Amygdala (tissue), 56 donors: ENCODE measurements at regions not wholly inside any gene's neighbourhood (a gene's known extent, or its start where the extent isn't known, plus 50 kb on each side); places are given as distances from the start of the nearest gene placed in this dataset.
A peak's percentile ranks its signal among the peaks of the same experiment; 100 is the strongest.

Experiments
- DNase-seq, 56 donors: peaks; one replicate each; lab custom pipeline; 2025; lab: John Stamatoyannopoulos, UW

GRCh38 chr10:35928748-35929147 is 286.7 kb upstream of the FZD8 start:
- DNase-seq: peak in 1 of 56 donors; percentile 1

GRCh38 chr10:35927990-35928488 is 285.9 kb upstream of the FZD8 start:
- DNase-seq: no peak

DNA sequence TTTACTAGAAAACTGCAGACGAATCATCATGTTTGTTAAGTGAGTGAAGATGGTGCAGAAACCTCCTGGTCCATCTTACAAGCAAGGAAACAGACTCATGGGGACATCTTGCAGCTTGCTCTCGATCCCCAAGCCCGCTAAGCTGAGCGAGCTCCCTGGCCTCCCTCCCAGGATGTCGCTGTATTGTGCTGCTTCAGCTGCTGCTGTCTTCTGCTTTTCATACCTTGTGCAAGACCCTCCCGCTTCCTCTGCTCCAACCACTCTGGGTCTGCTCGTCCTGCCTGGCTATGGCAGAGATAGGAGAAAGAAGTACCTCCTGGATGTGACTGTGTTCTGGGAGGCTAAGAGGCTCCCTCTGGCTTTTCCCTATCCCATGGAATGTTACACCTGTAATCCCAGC is 285.2 kb upstream of the FZD8 start:
- DNase-seq: no peak

- DNase-seq: no peak
These were observed 284.8 kb upstream of the FZD8 start for GRCh38 chr10:35926846-35927245.

- no peak for DNase-seq
These were observed 283.4 kb upstream of the FZD8 start for GRCh38 chr10:35925493-35925892.

- DNase-seq: no peak
These were observed 282.7 kb upstream of the FZD8 start for GRCh38 chr10:35924759-35925158.

- DNase-seq: no peak
These were observed 280.9 kb upstream of the FZD8 start for GRCh38 chr10:35922876-35923600.

DNA sequence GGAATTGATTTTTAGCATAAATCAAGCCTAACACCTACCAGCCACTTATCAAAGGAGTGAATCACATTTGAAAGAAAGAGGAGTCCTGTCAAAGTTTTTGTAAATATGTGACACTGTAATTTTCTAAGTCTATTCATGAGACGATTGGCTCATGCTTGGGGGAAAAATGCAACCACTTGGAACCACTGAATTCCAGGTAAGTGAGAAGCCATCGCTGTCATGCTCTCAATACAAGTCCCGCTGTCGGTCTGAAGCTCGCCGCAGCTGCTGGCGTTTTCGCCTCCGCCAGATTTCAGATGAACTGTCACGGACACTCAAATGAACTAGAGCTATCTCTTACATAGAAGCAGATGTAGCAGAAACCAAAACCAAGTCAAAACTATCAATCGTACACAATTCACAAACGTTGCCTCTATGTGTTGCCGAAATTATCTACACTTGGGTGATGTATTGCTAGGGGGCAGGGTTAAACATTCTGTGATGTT is 279.8 kb upstream of the FZD8 start:
- no peak for DNase-seq

GRCh38 chr10:35916791-35917190 is 274.7 kb upstream of the FZD8 start:
- no peak for DNase-seq

- no peak for DNase-seq
These were observed 271.5 kb upstream of the FZD8 start for GRCh38 chr10:35913628-35914027.

- no peak for DNase-seq
These were observed 270.8 kb upstream of the FZD8 start for GRCh38 chr10:35912615-35913569.

DNA sequence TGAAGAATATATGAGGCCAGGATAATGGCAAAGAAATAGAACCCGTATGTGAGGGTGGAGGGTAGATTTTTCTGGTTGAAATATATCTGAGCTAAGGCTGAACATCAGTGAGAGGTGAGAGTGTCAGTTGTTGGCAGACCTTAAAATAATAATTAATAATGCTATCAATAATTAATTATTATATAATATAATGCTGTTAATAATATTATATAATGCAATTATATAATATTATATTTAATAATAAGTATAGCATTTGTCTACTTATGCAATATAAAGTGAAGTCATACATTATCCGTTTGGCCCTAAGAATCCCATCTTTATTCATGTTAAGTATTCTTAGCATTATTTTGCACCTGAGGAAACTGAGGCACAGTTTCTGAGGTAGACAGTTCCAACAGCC is 269.9 kb upstream of the FZD8 start:
- no peak for DNase-seq

GRCh38 chr10:35911233-35911632 is 269.1 kb upstream of the FZD8 start:
- DNase-seq: no peak

- DNase-seq: no peak
These were observed 268.1 kb upstream of the FZD8 start for GRCh38 chr10:35910234-35910633.

DNA sequence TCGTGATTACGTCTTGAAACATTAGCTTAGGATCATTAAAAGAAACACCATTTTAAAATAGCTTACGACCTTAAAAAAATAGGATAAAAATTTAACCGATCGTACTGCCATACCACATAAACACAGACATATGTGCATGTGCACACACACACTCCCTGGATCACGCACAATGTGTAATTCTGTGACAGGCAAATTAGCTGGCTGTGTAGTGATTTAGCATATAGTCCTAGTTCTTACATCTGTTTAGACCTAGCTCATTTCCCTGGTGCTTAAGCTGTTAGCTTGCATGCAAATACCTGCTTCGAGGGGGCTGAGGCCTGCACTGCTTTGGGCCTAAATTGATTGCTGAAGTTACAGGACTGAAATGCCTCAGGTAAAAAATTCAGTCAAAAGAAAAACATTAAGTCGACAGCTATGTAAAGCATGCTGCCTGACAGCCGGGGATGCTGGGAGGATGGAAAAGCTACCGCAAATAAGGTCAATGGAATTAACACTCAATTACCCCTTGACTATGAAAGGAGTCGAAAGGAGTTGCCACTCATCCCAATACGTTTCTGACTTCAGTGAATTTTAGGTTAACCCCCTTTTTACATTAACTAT is 267.1 kb upstream of the FZD8 start:
- DNase-seq: no peak

- no peak for DNase-seq
These were observed 266.4 kb upstream of the FZD8 start for GRCh38 chr10:35908451-35908850.

GRCh38 chr10:35907548-35907947 is 265.5 kb upstream of the FZD8 start:
- no peak for DNase-seq

DNA sequence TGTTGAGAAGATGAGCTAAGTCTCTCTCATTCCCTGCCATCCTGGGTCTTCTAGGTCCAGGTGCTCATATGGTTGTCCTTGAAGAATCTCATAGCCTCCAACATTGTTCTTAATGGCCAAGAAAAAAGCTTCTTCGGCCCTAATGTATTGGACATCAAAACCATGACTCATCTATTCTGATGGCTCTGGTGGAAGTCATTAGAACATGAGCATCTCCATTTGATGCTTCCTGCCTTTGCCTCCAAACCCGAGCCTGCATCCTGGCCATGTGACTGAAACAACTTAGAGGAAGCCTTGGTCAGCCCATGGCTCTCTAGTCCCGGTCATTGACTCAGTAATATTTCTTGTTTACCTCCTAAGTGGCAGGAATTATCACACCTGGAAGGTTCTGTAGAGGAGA is 264.1 kb upstream of the FZD8 start:
- no peak for DNase-seq

- no peak for DNase-seq
These were observed 260.9 kb upstream of the FZD8 start for GRCh38 chr10:35903021-35903420.

DNA sequence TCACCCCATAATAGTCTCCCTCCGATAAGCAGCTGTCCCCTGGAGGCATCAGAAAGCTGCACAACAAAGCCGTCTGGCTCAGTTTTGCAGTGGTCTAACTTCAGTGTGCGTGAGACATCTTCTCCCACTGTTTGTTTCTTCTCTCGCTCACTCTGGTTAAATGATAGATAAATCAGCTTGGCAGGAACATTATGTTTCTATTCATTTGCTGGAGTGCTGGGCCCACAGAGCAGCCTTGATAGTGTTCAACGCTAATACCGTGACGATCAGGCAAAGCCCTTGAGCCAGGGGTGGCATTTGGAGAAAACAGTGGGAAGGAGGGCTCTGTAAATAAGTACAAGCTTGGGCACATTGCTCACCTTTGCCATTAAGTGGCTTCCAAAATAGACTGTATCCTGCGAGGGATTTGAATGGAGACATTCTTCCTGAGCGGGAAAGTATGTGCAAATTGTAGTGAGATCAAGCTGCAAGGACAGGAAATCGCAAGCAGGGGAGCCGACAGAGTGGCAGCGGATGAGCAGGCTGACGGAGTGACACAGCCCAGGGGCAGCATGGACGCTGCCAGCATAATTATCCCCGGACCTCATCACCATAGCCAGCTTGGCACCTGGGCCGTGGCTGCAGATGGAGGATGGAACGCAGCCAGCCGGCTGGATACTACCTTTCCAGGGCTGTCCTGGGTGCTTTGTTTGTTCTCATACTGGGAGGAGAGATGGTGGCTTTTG is 256.8 kb upstream of the FZD8 start:
- DNase-seq: no peak
